ENCODE measurements at regions not wholly inside any gene's neighbourhood (a gene's known extent, or its start where the extent isn't known, plus 50 kb on each side); places are given as distances from the start of the nearest gene placed in this dataset.
"Not testable (repeated sequence)": the region's sequence is repeated elsewhere in the genome, so short reads cannot be mapped to it uniquely, and the experiment has no call there.

DNA sequence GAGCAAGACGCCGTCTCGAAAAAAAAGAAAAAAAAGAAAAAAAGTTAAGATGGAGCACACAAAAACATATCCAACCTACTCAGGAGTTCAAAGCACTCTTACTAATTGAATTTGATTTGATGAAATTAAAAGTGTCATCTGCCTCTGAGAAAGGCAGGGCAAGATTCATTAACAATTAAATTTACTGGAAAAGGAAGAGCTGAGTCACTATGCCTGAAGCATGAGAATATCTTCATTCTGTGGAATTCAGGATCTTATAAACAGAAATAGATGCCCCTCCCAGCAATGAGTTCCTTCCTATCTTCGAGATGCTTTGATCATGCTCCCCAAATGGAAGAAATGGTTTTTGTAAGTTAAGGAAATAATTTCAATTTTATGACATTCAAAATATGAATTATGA is 61.0 kb upstream of the ST3GAL6 start:
- DNase-seq (ENCODE audit: low spot score), result no peak

- DNase-seq (ENCODE audit: low spot score), result no peak
These were observed 57.9 kb upstream of the ST3GAL6 start for GRCh38 chr3:98705212-98705611.

GRCh38 chr3:98705694-98706093 is 57.4 kb upstream of the ST3GAL6 start:
- no peak for DNase-seq (ENCODE audit: low spot score)

- DNase-seq (ENCODE audit: low spot score), result not testable (repeated sequence)
These were observed 54.5 kb upstream of the ST3GAL6 start for GRCh38 chr3:98708681-98709080.

GRCh38 chr3:98709441-98709840 is 53.7 kb upstream of the ST3GAL6 start:
- DNase-seq (ENCODE audit: low spot score), result no peak

GRCh38 chr3:98710067-98710659 is 53.0 kb upstream of the ST3GAL6 start:
- DNase-seq (ENCODE audit: low spot score), result no peak

GRCh38 chr3:98711426-98711825 is 51.7 kb upstream of the ST3GAL6 start:
- no peak for DNase-seq (ENCODE audit: low spot score)

DNA sequence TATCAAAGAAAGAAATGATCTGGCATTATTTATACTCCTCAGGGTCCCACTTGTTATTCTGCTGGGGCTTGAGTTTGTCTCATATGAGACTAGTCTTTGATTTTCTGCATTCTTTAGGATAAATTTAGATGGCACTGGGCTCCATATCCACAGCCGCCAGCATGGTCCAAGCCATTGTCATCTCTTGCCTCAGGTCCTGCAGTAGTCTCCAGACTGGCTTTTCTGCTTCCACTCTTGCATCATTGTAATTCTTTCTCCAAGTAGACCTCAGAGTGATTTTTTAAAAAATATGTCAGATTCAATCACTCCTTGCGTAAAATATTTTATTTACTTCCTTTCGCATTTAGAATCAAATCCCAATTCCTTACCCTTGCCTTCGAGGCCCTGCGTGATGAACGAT is 50.4 kb upstream of the ST3GAL6 start:
- no peak for DNase-seq (ENCODE audit: low spot score)

GRCh38 chr3:98713332-98713731 is 49.8 kb upstream of the ST3GAL6 start:
- not testable (repeated sequence) for DNase-seq (ENCODE audit: low spot score)
